ENCODE measurements at regions not wholly inside any gene's neighbourhood (a gene's known extent, or its start where the extent isn't known, plus 50 kb on each side); places are given as distances from the start of the nearest gene placed in this dataset.

DNA sequence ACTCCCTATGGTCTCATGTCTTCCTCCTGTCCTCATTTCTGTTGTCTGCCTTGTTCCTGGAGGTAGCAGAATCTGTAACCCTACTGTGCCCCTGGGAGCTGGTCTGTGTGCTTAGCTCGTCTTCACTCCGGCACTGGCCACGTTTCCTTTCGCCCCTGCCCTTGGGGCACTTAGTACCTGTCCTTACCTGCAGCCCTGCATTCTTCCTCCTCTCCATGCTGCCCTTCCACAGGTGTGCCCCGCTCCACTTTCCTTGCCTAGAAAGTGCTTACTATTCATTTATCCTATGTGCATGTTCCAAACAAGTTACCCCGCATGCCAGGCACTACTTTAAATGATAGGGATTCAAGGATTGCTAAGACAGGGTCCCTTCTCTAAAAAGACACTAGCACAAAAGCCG, 199.9 kb upstream of the ZMIZ1 start:
- no peaks in the 10 kb centered on the region for H3K36me3 Mint-ChIP-seq (ENCODE audit: unreplicated experiment)
- H3K27me3 Mint-ChIP-seq (ENCODE audit: unreplicated experiment) = peaks cover 2% of the 10 kb centered on the region
- peaks cover 2% of the 10 kb centered on the region for H3K9me3 Mint-ChIP-seq (ENCODE audit: unreplicated experiment)
- no peak for DNase-seq
- H3K4me1 Mint-ChIP-seq (ENCODE audit: low read depth, unreplicated experiment) = no peaks in the 10 kb centered on the region
- no peak overlapping the region for H3K27ac Mint-ChIP-seq (ENCODE audit: unreplicated experiment)
- TF ChIP-seq, protein P1, sequence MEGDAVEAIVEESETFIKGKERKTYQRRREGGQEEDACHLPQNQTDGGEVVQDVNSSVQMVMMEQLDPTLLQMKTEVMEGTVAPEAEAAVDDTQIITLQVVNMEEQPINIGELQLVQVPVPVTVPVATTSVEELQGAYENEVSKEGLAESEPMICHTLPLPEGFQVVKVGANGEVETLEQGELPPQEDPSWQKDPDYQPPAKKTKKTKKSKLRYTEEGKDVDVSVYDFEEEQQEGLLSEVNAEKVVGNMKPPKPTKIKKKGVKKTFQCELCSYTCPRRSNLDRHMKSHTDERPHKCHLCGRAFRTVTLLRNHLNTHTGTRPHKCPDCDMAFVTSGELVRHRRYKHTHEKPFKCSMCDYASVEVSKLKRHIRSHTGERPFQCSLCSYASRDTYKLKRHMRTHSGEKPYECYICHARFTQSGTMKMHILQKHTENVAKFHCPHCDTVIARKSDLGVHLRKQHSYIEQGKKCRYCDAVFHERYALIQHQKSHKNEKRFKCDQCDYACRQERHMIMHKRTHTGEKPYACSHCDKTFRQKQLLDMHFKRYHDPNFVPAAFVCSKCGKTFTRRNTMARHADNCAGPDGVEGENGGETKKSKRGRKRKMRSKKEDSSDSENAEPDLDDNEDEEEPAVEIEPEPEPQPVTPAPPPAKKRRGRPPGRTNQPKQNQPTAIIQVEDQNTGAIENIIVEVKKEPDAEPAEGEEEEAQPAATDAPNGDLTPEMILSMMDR (IDR thresholded peaks at IDR 0.05; ENCODE audit: partially characterized antibody, unreplicated experiment) = no peak
- no peak overlapping the region for H3K4me3 Mint-ChIP-seq (ENCODE audit: unreplicated experiment)

DNA sequence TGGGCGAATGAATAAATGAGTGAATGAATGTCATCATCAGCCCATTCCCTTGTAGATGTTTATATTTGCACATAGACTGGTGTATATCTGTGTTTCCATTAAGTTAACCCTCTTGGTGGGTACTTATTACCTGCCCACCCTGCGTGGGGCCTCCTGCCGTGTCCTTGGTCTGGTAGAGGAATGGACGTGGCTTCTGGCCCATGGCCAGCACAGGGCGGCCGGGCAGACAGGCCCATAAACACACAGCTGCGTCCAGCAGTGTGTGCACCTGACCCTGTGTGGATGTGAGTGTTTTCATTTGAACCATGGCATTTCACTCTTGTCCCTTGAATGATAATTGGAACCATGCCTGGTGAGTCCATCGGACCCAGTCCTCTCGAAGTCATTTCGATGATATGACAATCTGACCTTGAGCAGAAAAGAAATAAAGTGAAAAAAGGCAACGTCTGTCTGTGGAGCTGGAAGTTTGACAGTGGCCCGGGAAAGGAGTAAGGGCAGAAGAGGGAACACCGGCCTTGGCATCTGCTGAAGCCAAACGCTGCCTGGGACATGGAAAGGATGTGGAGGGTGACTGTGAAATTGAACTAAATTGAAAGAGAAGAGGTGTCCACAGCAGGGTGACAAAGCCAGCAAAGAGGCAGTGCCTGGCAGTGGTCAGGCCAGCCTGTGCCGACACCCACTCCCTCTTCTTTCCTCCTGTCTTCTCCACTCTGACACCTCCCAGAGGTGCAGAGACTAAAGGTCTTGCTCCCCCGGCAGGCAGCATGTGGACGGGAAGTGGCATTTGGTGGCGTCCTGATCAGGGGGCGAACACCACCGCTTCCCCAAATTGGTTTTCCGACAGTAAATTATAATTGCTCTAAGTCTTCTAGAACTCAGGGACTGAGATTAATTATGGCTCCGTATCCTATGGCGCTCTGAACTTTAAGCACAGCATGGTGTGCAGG, 199.0 kb upstream of the ZMIZ1 start:
- Mint-ChIP-seq H3K27me3 (ENCODE audit: unreplicated experiment) (peaks cover 2% of the 10 kb centered on the region), H3K4me1 (ENCODE audit: low read depth, unreplicated experiment) (no peaks in the 10 kb centered on the region), H3K4me3 (ENCODE audit: unreplicated experiment) (no peak overlapping the region), H3K27ac (ENCODE audit: unreplicated experiment) (peak overlapping the region; percentile 14), H3K36me3 (ENCODE audit: unreplicated experiment) (peaks cover 5% of the 10 kb centered on the region), H3K9me3 (ENCODE audit: unreplicated experiment) (peaks cover 2% of the 10 kb centered on the region)
- DNase-seq = no peak
- TF ChIP-seq, protein P1 (IDR thresholded peaks at IDR 0.05; ENCODE audit: partially characterized antibody, unreplicated experiment) = no peak

DNA sequence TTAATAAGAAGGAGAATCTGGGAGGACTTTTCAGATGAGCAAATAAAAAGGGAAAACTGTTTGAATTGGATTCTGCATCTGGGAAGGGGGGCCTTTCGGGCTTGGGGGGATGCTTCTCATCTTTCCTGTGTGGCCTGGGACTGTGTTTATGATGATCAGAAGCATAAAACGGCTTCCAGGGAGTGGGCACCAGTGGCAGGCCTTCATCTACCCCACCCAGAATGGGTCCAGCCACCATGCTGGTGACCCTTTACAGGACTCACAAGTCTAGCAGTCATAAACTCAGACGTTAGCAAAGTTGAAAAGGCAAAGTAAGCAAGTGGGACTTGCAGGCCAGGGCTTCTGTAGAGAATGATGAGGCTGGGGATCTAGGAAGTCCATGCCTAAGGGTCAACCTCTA, 198.3 kb upstream of the ZMIZ1 start:
- Mint-ChIP-seq H3K36me3 (ENCODE audit: unreplicated experiment) (peaks cover 6% of the 10 kb centered on the region), H3K4me1 (ENCODE audit: low read depth, unreplicated experiment) (no peaks in the 10 kb centered on the region), H3K4me3 (ENCODE audit: unreplicated experiment) (no peak overlapping the region), H3K27ac (ENCODE audit: unreplicated experiment) (no peak overlapping the region), H3K9me3 (ENCODE audit: unreplicated experiment) (peaks cover 2% of the 10 kb centered on the region), H3K27me3 (ENCODE audit: unreplicated experiment) (peaks cover 2% of the 10 kb centered on the region)
- TF ChIP-seq, protein P1 (IDR thresholded peaks at IDR 0.05; ENCODE audit: partially characterized antibody, unreplicated experiment) = no peak
- no peak for DNase-seq

DNA sequence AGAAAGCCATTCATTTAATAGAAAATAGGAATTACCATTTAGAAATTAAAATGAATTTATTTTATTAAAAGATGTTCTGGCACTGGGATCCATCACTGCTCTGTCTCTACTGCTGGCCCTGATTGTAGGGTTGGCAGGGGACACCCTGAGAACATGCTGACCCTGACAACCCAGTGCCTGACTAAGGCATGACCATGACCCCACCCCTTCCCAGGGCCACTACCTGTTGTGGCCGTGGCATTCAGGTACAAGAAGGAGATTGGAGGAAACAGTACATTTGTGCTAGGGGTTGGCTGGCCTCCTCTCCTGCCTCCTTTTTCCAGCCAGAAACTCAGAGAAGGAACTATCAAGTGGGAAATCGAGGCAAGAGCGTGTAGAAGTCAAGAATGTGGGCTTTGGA, 197.0 kb upstream of the ZMIZ1 start:
- peaks cover 2% of the 10 kb centered on the region for H3K27me3 Mint-ChIP-seq (ENCODE audit: unreplicated experiment)
- H3K9me3 Mint-ChIP-seq (ENCODE audit: unreplicated experiment) = peaks cover 2% of the 10 kb centered on the region
- TF ChIP-seq, protein P1 (IDR thresholded peaks at IDR 0.05; ENCODE audit: partially characterized antibody, unreplicated experiment) = no peak

DNA sequence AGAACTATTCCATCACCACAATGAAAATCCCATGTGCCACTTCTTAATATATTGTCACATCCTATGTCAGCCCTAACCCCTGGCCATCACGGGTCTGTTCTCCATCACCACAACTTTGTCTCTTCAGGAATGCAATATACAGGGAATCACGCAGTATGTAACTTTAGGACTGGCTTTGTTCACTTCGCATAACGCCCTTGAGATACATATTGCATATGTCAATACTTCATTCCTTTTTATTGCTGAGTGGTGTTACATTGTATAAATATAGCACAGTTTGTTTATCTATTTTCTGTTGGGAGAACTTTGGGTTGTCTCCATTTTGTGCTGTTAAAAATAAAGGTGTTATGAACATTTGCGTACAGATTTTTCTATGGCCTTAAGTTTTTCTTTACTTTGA, 195.4 kb upstream of the ZMIZ1 start:
- Mint-ChIP-seq H3K27me3 (ENCODE audit: unreplicated experiment) (peaks cover 2% of the 10 kb centered on the region), H3K27ac (ENCODE audit: unreplicated experiment) (no peak overlapping the region), H3K4me1 (ENCODE audit: low read depth, unreplicated experiment) (no peaks in the 10 kb centered on the region), H3K9me3 (ENCODE audit: unreplicated experiment) (peaks cover 2% of the 10 kb centered on the region), H3K4me3 (ENCODE audit: unreplicated experiment) (no peak overlapping the region), H3K36me3 (ENCODE audit: unreplicated experiment) (peaks cover 18% of the 10 kb centered on the region)
- TF ChIP-seq, protein P1 (IDR thresholded peaks at IDR 0.05; ENCODE audit: partially characterized antibody, unreplicated experiment) = no peak
- no peak for DNase-seq

More for the DNA sequence above, 197.0 kb upstream of the ZMIZ1 start:
- Mint-ChIP-seq H3K4me3 (ENCODE audit: unreplicated experiment) (no peak overlapping the region), H3K27ac (ENCODE audit: unreplicated experiment) (no peak overlapping the region), H3K4me1 (ENCODE audit: low read depth, unreplicated experiment) (no peaks in the 10 kb centered on the region), H3K36me3 (ENCODE audit: unreplicated experiment) (peaks cover 11% of the 10 kb centered on the region)
- no peak for DNase-seq
